ENCODE measurements at regions not wholly inside any gene's neighbourhood (a gene's known extent, or its start where the extent isn't known, plus 50 kb on each side); places are given as distances from the start of the nearest gene placed in this dataset.

GRCh38 chr3:36124118-36124796 lies 256.0 kb upstream of the STAC start:
- 50% methylated on average over 2 of the region's 2 CpGs for WGBS (ENCODE audit: low lambda C conversion rate, missing lambda C conversion rate)
- no peaks in the 10 kb centered on the region for H3K4me1 ChIP-seq (ENCODE audit: insufficient read depth)

GRCh38 chr3:36132214-36132613 lies 248.1 kb upstream of the STAC start:
- H3K4me1 ChIP-seq (ENCODE audit: insufficient read depth) = no peaks in the 10 kb centered on the region
- TF ChIP-seq EZH2 (IDR thresholded peaks at IDR 0.05; ENCODE audit: borderline replicate concordance) (no peak), EZH2phosphoT487 (IDR thresholded peaks at IDR 0.05; ENCODE audit: low read depth, severe bottlenecking, unreplicated experiment) (no peak), CTCF (IDR thresholded peaks at IDR 0.05; ENCODE audit: poor library complexity) (no peak)

More at GRCh38 chr3:36124118-36124796, 256.0 kb upstream of the STAC start:
- no peak overlapping the region for H3K4me3 ChIP-seq
- H3K27me3 ChIP-seq = no peaks in the 10 kb centered on the region
- H4K20me1 ChIP-seq (ENCODE audit: insufficient read depth, poor library complexity, severe bottlenecking) = no peaks in the 10 kb centered on the region
- peak; percentile 48 for TF ChIP-seq CTCF (IDR thresholded peaks at IDR 0.05; ENCODE audit: poor library complexity)
- no peak for TF ChIP-seq EZH2phosphoT487 (IDR thresholded peaks at IDR 0.05; ENCODE audit: low read depth, severe bottlenecking, unreplicated experiment)
- H3K9me2 ChIP-seq (replicated peaks; ENCODE audit: insufficient read depth) = no peaks in the 10 kb centered on the region
- H3K4me2 ChIP-seq = no peak overlapping the region
- H3K79me2 ChIP-seq = no peaks in the 10 kb centered on the region
- no peaks in the 10 kb centered on the region for H3K36me3 ChIP-seq (replicated peaks; ENCODE audit: insufficient read depth, low read depth)
- H2AFZ ChIP-seq = no peak overlapping the region
- DNase-seq (ENCODE audit: low spot score) = peak; percentile 50
- H3K27ac ChIP-seq = no peak overlapping the region
- H3K9me3 ChIP-seq (ENCODE audit: low read depth) = no peaks in the 10 kb centered on the region

GRCh38 chr3:36135863-36136262 lies 244.4 kb upstream of the STAC start:
- H3K79me2 ChIP-seq = no peaks in the 10 kb centered on the region
- no peaks in the 10 kb centered on the region for H4K20me1 ChIP-seq (ENCODE audit: insufficient read depth, poor library complexity, severe bottlenecking)
- no peaks in the 10 kb centered on the region for H3K27me3 ChIP-seq
- DNase-seq (ENCODE audit: low spot score) = no peak
- TF ChIP-seq EZH2 (IDR thresholded peaks at IDR 0.05; ENCODE audit: borderline replicate concordance) (no peak), CTCF (IDR thresholded peaks at IDR 0.05; ENCODE audit: poor library complexity) (no peak), EZH2phosphoT487 (IDR thresholded peaks at IDR 0.05; ENCODE audit: low read depth, severe bottlenecking, unreplicated experiment) (no peak)
- H3K4me1 ChIP-seq (ENCODE audit: insufficient read depth) = no peaks in the 10 kb centered on the region
- H2AFZ ChIP-seq = no peak overlapping the region
- H3K36me3 ChIP-seq (replicated peaks; ENCODE audit: insufficient read depth, low read depth) = no peaks in the 10 kb centered on the region
- H3K4me2 ChIP-seq = no peak overlapping the region
- H3K27ac ChIP-seq = no peak overlapping the region
- no peaks in the 10 kb centered on the region for H3K9me2 ChIP-seq (replicated peaks; ENCODE audit: insufficient read depth)
- no peak overlapping the region for H3K4me3 ChIP-seq
- no peaks in the 10 kb centered on the region for H3K9me3 ChIP-seq (ENCODE audit: low read depth)

More at GRCh38 chr3:36132214-36132613, 248.1 kb upstream of the STAC start:
- Histone ChIP-seq H3K9me3 (ENCODE audit: low read depth) (no peaks in the 10 kb centered on the region), H3K27me3 (no peaks in the 10 kb centered on the region), H3K9me2 (replicated peaks; ENCODE audit: insufficient read depth) (no peaks in the 10 kb centered on the region), H3K36me3 (replicated peaks; ENCODE audit: insufficient read depth, low read depth) (no peaks in the 10 kb centered on the region), H3K4me3 (no peak overlapping the region), H2AFZ (no peak overlapping the region), H3K79me2 (no peaks in the 10 kb centered on the region), H4K20me1 (ENCODE audit: insufficient read depth, poor library complexity, severe bottlenecking) (no peaks in the 10 kb centered on the region), H3K27ac (no peak overlapping the region), H3K4me2 (no peak overlapping the region)
- 98% methylated on average over 2 of the region's 2 CpGs for WGBS (ENCODE audit: low lambda C conversion rate, missing lambda C conversion rate)
- no peak for DNase-seq (ENCODE audit: low spot score)

GRCh38 chr3:36142746-36143145 lies 237.6 kb upstream of the STAC start:
- Histone ChIP-seq H2AFZ (no peak overlapping the region), H3K9me3 (ENCODE audit: low read depth) (no peaks in the 10 kb centered on the region), H3K27me3 (no peaks in the 10 kb centered on the region), H3K4me3 (no peak overlapping the region), H3K27ac (no peak overlapping the region), H3K9me2 (replicated peaks; ENCODE audit: insufficient read depth) (no peaks in the 10 kb centered on the region), H3K4me2 (no peak overlapping the region), H3K4me1 (ENCODE audit: insufficient read depth) (no peaks in the 10 kb centered on the region), H4K20me1 (ENCODE audit: insufficient read depth, poor library complexity, severe bottlenecking) (no peaks in the 10 kb centered on the region), H3K36me3 (replicated peaks; ENCODE audit: insufficient read depth, low read depth) (no peaks in the 10 kb centered on the region), H3K79me2 (no peaks in the 10 kb centered on the region)
- no peak for DNase-seq (ENCODE audit: low spot score)
- TF ChIP-seq EZH2 (IDR thresholded peaks at IDR 0.05; ENCODE audit: borderline replicate concordance) (no peak), CTCF (IDR thresholded peaks at IDR 0.05; ENCODE audit: poor library complexity) (no peak), EZH2phosphoT487 (IDR thresholded peaks at IDR 0.05; ENCODE audit: low read depth, severe bottlenecking, unreplicated experiment) (no peak)

All from hepatocyte (in vitro differentiated cells).